ENCODE measurements at regions not wholly inside any gene's neighbourhood (a gene's known extent, or its start where the extent isn't known, plus 50 kb on each side); places are given as distances from the start of the nearest gene placed in this dataset.

DNA sequence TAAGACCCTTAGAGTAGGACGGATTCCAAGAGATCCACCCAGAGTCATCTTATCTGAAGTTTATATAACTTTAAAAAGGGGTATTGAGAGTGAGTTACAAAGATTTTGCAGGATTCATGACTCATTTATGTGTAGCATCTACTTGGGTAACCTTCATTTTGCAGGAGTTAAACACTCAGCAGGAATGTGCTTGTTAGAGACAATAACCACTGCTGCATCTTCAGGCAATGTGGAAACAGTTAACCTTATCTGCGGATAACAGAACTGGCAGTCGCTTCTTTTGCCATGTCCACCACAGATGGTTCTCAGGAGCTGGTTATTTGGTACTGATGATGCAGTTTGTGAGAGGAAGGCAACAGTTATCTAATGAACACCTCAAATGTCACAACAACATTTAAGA, 417.9 kb upstream of the DDI1 start:
- TF ChIP-seq, protein P1, sequence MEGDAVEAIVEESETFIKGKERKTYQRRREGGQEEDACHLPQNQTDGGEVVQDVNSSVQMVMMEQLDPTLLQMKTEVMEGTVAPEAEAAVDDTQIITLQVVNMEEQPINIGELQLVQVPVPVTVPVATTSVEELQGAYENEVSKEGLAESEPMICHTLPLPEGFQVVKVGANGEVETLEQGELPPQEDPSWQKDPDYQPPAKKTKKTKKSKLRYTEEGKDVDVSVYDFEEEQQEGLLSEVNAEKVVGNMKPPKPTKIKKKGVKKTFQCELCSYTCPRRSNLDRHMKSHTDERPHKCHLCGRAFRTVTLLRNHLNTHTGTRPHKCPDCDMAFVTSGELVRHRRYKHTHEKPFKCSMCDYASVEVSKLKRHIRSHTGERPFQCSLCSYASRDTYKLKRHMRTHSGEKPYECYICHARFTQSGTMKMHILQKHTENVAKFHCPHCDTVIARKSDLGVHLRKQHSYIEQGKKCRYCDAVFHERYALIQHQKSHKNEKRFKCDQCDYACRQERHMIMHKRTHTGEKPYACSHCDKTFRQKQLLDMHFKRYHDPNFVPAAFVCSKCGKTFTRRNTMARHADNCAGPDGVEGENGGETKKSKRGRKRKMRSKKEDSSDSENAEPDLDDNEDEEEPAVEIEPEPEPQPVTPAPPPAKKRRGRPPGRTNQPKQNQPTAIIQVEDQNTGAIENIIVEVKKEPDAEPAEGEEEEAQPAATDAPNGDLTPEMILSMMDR (IDR thresholded peaks at IDR 0.05), result no peak
- TF ChIP-seq EZH2phosphoT487 (IDR thresholded peaks at IDR 0.05), result no peak
- no peak for TF ChIP-seq EZH2 (IDR thresholded peaks at IDR 0.05)
